ENCODE measurements at regions not wholly inside any gene's neighbourhood (a gene's known extent, or its start where the extent isn't known, plus 50 kb on each side); places are given as distances from the start of the nearest gene placed in this dataset.

GRCh38 chr1:101137144-101138126, 99.4 kb upstream of the S1PR1 start:
- no peak for DNase-seq (ENCODE audit: low spot score)
- Histone ChIP-seq H3K4me3 (no peak overlapping the region), H3K27ac (peak overlapping the region in 1 of 2 donors; percentile 11)
- TF ChIP-seq CTCF (IDR thresholded peaks at IDR 0.05) = no peak

- no peak for TF ChIP-seq CTCF (IDR thresholded peaks at IDR 0.05)
- H3K27ac ChIP-seq = no peak overlapping the region
- no peak for DNase-seq (ENCODE audit: low spot score)
- H3K4me3 ChIP-seq = no peak overlapping the region
These were observed 100.1 kb upstream of the S1PR1 start for GRCh38 chr1:101136739-101137138.

GRCh38 chr1:101136271-101136670, 100.5 kb upstream of the S1PR1 start:
- H3K4me3 ChIP-seq = no peak overlapping the region
- no peak for DNase-seq (ENCODE audit: low spot score)
- H3K27ac ChIP-seq = no peak overlapping the region
- TF ChIP-seq CTCF (IDR thresholded peaks at IDR 0.05) = no peak

- no peak for DNase-seq (ENCODE audit: low spot score)
- H3K27ac ChIP-seq = no peak overlapping the region
- no peak overlapping the region for H3K4me3 ChIP-seq
- no peak for TF ChIP-seq CTCF (IDR thresholded peaks at IDR 0.05)
These were observed 101.3 kb upstream of the S1PR1 start for GRCh38 chr1:101135526-101135925.

GRCh38 chr1:101131239-101131843, 105.5 kb upstream of the S1PR1 start:
- Histone ChIP-seq H3K27ac (no peak overlapping the region), H3K4me3 (no peak overlapping the region)
- TF ChIP-seq CTCF (IDR thresholded peaks at IDR 0.05) = no peak
- no peak for DNase-seq (ENCODE audit: low spot score)

- no peak overlapping the region for H3K27ac ChIP-seq
- no peak for TF ChIP-seq CTCF (IDR thresholded peaks at IDR 0.05)
These were observed 105.1 kb upstream of the DPH5 start for GRCh38 chr1:101130673-101131072.

More at GRCh38 chr1:101130673-101131072, 105.1 kb upstream of the DPH5 start:
- DNase-seq (ENCODE audit: low spot score) = no peak
- H3K4me3 ChIP-seq = no peak overlapping the region
